ENCODE measurements at regions not wholly inside any gene's neighbourhood (a gene's known extent, or its start where the extent isn't known, plus 50 kb on each side); places are given as distances from the start of the nearest gene placed in this dataset.
"Not testable (repeated sequence)": the region's sequence is repeated elsewhere in the genome, so short reads cannot be mapped to it uniquely, and the experiment has no call there.

DNA sequence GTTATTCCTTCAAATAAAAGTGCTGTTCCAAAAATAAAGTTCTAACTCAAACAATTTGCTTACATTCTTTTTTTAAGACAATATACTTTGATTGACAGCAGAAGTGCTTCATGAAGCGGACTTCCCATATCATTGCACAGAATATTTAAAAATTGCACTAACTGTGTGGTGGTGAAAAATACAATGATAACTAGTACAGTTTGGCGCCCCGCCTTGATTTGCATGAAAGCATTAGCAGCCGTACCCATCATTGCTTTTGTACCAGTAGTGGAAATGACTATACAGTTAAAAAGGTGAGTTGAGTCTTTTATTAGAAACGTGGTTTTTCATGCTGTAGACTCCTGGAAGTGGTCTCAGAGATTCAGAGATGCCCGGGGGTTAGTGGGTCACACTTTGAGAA, 69.5 kb upstream of the MAP3K1 start:
- ATAC-seq (ENCODE audit: low read depth in 2 of 2) = peak; percentile 87 to 89
- Mint-ChIP-seq H3K4me1 (peaks cover 35 to 68% (median 60%) of the 10 kb centered on the region in 3 donors), H3K27ac (peak overlapping the region; percentile 86 to 99 (median 96)), H3K9me3 (peaks cover 0 to 4% (median 0%) of the 10 kb centered on the region in 7 donors), H3K27me3 (no peaks in the 10 kb centered on the region), H3K4me3 (peak overlapping the region in 7 of 8 donors; percentile 42 to 79 (median 72)), H3K36me3 (no peaks in the 10 kb centered on the region)
- peak; percentile 55 for DNase-seq

DNA sequence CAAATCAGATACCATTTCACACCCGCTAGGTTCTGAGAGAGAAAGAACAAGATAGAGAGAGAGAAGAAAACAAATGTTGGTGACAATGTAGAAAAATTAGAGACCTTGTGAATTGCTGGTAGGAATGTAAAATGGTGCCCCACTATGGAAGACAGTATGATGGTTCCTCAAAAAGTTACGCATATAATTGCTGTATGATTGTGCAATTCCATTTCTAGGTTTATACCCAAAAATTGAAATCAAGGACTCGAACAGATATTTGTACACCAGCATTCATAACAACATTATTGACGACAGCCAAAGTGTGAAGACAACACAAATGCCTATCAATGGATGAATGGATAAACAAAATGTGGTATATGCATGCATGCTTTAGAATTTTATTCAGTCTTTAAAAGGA, 74.5 kb upstream of the MAP3K1 start:
- Mint-ChIP-seq H3K4me1 (peaks cover 41 to 63% (median 61%) of the 10 kb centered on the region in 3 donors), H3K27ac (peak overlapping the region in 2 of 6 donors; percentile 51 to 68), H3K27me3 (no peaks in the 10 kb centered on the region), H3K36me3 (no peaks in the 10 kb centered on the region), H3K4me3 (no peak overlapping the region), H3K9me3 (peaks cover 0 to 5% (median 0%) of the 10 kb centered on the region in 7 donors)
- ATAC-seq (ENCODE audit: low read depth in 2 of 2) (no peak), DNase-seq (no peak)

DNA sequence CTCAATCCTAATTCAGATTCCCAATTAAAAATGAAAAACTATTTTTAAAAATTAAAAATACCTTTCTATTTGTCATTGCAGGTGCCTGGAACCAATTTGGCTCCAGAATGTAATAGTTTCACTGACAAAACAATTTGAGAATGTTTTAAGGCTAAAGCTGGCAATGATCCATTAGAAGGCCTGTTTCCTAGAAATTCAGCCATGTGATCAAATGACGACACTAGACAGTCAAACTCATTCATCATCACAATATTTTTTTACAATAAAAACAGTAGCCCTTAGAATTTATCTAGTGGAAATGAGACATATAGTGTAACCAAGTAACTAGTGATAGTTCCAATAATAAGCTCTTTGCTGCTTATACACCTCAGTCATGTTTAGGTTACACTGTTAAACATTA, 75.4 kb upstream of the MAP3K1 start:
- no peak for ATAC-seq (ENCODE audit: low read depth in 2 of 2)
- DNase-seq = no peak
- H3K27me3 Mint-ChIP-seq = no peaks in the 10 kb centered on the region
- H3K4me1 Mint-ChIP-seq = peaks cover 43 to 63% (median 62%) of the 10 kb centered on the region in 3 donors
- no peaks in the 10 kb centered on the region for H3K36me3 Mint-ChIP-seq
- H3K9me3 Mint-ChIP-seq = peaks cover 0 to 5% (median 0%) of the 10 kb centered on the region in 7 donors
- H3K4me3 Mint-ChIP-seq = no peak overlapping the region
- peak overlapping the region in 3 of 6 donors; percentile 7 to 89 (median 82) for H3K27ac Mint-ChIP-seq

DNA sequence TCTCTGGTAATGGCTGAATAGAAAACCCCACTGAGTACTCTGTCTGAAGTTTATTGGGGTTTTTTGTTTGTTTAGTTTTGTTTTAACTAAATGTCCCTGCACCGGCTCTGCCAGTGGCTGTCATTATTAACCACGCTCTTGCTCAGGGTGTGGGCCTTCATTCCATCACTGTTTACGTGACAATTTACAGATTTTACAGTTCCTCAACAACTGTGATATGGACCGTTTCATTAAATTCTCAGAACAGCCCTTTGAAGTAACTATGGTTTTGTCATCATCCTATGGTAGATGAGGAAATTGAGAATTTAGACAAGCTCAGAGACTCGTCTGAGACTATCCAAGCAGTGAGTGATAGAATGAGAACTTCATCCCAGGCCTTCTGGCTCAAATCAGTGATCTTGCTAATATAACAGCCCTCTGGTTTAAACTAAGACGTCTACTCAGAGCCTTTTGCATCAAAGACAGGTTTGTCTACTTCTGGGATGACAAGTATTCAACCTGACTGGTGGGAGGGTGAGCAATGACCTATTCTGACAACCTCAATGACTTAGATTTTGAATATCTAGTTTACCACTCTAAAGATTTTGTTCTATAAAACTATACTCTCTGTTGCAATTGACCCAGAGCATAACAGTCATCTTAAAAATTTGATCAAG, 77.3 kb upstream of the MAP3K1 start:
- DNase-seq = peak; percentile 49
- H3K4me3 Mint-ChIP-seq = peak overlapping the region in 6 of 8 donors; percentile 1 to 87 (median 40)
- peaks cover 51 to 66% (median 65%) of the 10 kb centered on the region in 3 donors for H3K4me1 Mint-ChIP-seq
- peak overlapping the region; percentile 89 to 100 (median 94) for H3K27ac Mint-ChIP-seq
- no peaks in the 10 kb centered on the region for H3K27me3 Mint-ChIP-seq
- peak; percentile 46 to 54 for ATAC-seq (ENCODE audit: low read depth in 2 of 2)
- peaks cover 0 to 5% (median 0%) of the 10 kb centered on the region in 7 donors for H3K9me3 Mint-ChIP-seq
- H3K36me3 Mint-ChIP-seq = no peaks in the 10 kb centered on the region

DNA sequence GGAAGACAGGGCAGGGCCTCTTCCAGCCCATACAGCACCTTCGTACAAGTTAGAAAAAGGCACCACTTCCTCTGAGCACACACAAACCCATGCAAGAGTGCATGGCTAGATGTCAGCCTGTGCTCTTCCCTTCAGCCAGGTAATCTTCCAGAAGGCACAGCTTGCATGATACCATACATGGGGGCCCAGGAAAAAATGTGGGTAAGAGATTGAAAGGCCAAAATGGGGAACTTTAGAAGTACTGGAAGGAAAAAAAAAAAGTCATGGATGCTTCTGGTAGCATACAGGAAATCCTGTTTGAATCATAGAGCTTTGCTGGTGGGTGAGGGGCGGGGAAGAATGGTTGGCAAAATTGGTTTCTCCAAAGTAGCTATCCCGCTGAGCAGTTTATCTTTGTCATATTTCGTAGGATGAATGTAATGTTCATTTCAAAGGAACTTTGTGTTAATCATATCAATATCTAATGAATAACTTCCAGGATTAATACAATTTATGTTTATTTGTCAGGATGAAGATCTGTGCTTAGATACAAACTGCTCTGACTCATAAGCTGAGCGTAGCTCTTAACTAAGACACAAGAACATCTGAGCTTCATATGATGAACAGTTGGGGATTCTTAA, 78.2 kb upstream of the MAP3K1 start:
- H3K36me3 Mint-ChIP-seq = no peaks in the 10 kb centered on the region
- H3K4me1 Mint-ChIP-seq = peaks cover 54 to 67% (median 67%) of the 10 kb centered on the region in 3 donors
- ATAC-seq (ENCODE audit: low read depth in 2 of 2) = no peak
- H3K27me3 Mint-ChIP-seq = no peaks in the 10 kb centered on the region
- peak; percentile 15 for DNase-seq
- H3K9me3 Mint-ChIP-seq = peaks cover 0 to 5% (median 0%) of the 10 kb centered on the region in 7 donors
- peak overlapping the region; percentile 31 to 88 (median 80) for H3K4me3 Mint-ChIP-seq
- peak overlapping the region; percentile 89 to 100 (median 94) for H3K27ac Mint-ChIP-seq

DNA sequence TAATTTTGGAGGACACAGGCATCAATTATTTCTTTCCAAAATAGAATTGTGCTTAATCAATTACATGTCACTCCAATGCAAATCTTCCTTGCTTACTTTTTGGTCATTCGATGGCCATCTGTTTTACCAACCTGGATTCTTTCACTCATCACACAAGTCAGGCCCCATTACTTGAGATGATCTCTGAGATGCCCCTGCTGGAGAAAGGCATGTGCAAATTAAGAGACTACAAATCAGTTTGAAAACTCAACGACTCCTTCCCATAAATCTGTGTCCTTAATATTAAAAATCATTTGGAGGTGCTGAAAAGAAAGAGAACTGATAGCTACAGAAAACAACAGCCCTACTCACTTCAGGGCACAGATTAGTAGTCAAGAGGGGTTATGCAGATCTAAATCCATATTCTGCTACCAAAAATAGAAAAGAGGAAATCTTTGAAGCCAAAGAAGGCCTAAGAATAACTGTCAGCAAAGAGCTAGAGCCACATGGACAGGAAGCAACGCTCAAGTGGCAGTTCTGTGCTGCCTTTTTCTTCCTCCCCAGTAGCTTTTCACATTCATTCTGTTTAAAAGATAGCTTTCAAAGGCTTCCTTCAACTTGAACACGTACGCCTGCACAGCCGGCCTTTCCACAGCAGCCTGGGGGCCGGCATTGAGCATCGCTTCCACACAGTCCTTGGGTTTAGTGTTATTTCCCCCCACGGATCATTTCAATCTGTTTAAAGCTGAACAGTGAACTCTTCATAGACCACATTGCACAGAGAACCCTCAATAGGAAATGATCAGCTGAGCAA, 79.3 kb upstream of the MAP3K1 start:
- Mint-ChIP-seq H3K27me3 (no peaks in the 10 kb centered on the region), H3K36me3 (no peaks in the 10 kb centered on the region), H3K4me1 (peaks cover 59 to 72% (median 68%) of the 10 kb centered on the region in 3 donors), H3K9me3 (peaks cover 0 to 5% (median 0%) of the 10 kb centered on the region in 7 donors), H3K4me3 (peak overlapping the region; percentile 31 to 88 (median 80)), H3K27ac (peak overlapping the region; percentile 89 to 100 (median 94))
- ATAC-seq (ENCODE audit: low read depth in 2 of 2) = peak; percentile 69 to 75
- DNase-seq = peak; percentile 63

DNA sequence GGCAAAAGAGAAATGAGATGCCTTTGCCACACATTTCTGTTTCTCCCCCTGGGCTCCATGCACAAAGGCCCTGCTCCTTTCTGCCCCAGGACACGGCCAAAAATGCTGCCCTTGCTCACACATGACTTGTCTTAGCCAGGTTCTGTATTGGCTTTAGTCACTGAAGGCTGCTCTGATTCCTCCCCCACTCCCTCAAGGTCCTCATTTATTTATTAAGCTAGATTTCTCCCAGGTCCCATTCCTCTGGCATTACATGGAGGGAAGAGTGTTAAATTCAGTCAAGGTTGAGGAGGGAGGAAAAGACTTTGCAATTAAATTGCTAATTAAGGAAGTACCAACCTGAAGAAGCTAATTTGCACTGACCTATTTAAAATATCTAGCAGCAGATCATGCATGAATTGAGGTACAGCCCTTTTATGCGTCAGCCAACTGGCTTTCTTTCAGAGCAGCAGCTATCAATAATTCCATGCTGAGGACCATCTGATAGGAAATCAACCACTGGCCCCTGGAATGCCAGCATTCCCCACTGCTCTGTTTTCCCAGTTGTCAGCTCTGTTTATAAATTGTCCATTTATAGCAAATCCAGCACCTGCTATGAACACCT, 81.2 kb upstream of the MAP3K1 start:
- Mint-ChIP-seq H3K9me3 (peaks cover 0 to 9% (median 0%) of the 10 kb centered on the region in 7 donors), H3K4me3 (peak overlapping the region; percentile 15 to 90 (median 74)), H3K27me3 (no peaks in the 10 kb centered on the region), H3K36me3 (no peaks in the 10 kb centered on the region), H3K4me1 (peaks cover 68 to 90% (median 74%) of the 10 kb centered on the region in 3 donors), H3K27ac (peak overlapping the region; percentile 90 to 94 (median 92))
- ATAC-seq (ENCODE audit: low read depth in 2 of 2) (no peak), DNase-seq (peak; percentile 25)

DNA sequence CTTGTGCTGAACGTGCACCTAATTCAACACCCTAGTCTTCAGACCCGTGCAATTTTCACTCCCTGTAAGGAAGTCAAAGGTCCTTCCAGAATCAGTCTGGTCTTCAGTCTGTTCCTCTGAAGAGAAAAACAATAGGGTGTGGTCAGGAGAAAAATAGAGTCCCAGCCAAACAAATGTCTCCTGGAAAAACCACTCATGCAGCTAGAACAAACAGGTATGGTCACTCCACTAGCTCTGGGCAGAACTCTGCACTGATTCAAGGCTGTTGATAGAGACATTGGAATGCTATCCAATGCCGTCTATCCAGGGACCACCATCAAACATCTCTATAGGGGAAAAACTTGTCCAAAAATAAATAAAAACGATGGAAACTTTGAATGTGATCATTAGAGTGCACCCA, 81.8 kb upstream of the MAP3K1 start:
- Mint-ChIP-seq H3K4me3 (peak overlapping the region in 6 of 8 donors; percentile 55 to 90 (median 74)), H3K36me3 (no peaks in the 10 kb centered on the region), H3K27me3 (no peaks in the 10 kb centered on the region), H3K4me1 (peaks cover 72 to 94% (median 76%) of the 10 kb centered on the region in 3 donors), H3K9me3 (peaks cover 0 to 9% (median 0%) of the 10 kb centered on the region in 7 donors), H3K27ac (peak overlapping the region; percentile 86 to 94 (median 92))
- ATAC-seq (ENCODE audit: low read depth in 2 of 2) = no peak
- DNase-seq = no peak

DNA sequence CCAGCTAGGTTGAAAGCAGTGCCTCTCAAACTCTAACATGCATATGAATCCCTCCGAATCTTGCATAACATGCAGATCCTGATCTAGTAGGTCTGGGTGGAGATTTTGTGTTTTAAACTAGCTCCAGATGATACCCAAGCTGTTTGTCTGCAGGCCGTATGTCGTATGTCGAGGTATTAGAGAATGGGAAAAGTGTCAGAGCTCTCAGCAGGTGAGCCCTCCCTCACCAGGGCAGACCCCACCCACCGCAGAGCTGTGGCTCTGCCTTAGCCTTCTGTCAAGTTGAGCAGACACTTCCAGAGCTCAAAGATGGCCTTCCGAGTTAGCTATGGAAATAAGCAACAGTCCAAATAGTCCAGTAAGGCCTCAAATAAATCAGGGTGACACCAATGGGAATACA, 83.2 kb upstream of the MAP3K1 start:
- Mint-ChIP-seq H3K4me1 (peaks cover 60 to 84% (median 64%) of the 10 kb centered on the region in 3 donors), H3K9me3 (peaks cover 0 to 9% (median 0%) of the 10 kb centered on the region in 7 donors), H3K36me3 (no peaks in the 10 kb centered on the region), H3K27me3 (no peaks in the 10 kb centered on the region), H3K4me3 (peak overlapping the region in 3 of 8 donors; percentile 9 to 64 (median 9)), H3K27ac (peak overlapping the region; percentile 76 to 93 (median 87))
- DNase-seq (no peak), ATAC-seq (ENCODE audit: low read depth in 2 of 2) (no peak)

DNA sequence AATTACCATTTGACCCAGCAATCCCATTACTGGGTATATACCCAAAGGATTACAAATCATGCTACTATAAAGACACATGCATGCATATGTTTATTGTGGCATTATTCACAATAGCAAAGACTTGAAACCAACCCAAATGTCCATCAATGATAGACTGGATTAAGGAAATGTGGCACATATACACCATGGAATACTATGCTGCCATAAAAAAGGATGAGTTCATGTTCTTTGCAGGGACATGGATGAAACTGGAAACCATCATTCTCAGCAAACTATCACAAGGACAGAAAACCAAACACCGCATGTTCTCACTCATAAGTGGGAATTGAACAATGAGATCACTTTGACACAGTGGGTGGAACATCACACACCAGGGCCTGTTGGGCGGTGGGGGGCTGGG, 83.9 kb upstream of the MAP3K1 start:
- H3K4me1 Mint-ChIP-seq = peaks cover 54 to 77% (median 59%) of the 10 kb centered on the region in 3 donors
- not testable (repeated sequence) for H3K36me3 Mint-ChIP-seq; H3K4me3 Mint-ChIP-seq; DNase-seq; H3K27me3 Mint-ChIP-seq; H3K9me3 Mint-ChIP-seq; ATAC-seq (ENCODE audit: low read depth in 2 of 2)
- peak overlapping the region in 2 of 6 donors; percentile 83 to 100 for H3K27ac Mint-ChIP-seq

DNA sequence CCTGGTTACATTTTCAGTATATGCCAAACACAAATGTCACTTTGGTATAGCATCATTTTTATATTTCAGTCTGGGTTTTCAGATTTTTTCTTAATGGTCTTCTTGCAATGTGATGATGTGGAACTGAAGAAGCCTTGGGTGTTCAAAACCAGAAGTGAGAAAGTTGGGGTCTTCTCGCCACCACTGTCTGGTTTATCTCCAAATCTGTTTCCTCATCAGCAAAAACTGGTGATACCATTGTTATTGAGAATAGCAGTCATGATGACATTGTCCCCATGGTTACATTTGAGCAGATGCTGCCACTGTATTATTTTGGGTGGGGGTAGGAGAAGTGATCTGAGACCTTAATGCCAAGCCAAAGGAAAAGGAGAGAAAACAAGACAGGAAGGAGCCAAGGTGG, 85.9 kb upstream of the MAP3K1 start:
- H3K27ac Mint-ChIP-seq = peak overlapping the region; percentile 97 to 100 (median 98)
- peaks cover 0 to 3% of the 10 kb centered on the region in 2 donors for H3K36me3 Mint-ChIP-seq
- DNase-seq (peak; percentile 82), ATAC-seq (ENCODE audit: low read depth in 2 of 2) (peak; percentile 90 to 91)
- H3K27me3 Mint-ChIP-seq = no peaks in the 10 kb centered on the region
- peaks cover 0 to 4% (median 0%) of the 10 kb centered on the region in 7 donors for H3K9me3 Mint-ChIP-seq
- peak overlapping the region; percentile 19 to 82 (median 56) for H3K4me3 Mint-ChIP-seq
- peaks cover 42 to 58% (median 49%) of the 10 kb centered on the region in 3 donors for H3K4me1 Mint-ChIP-seq

- H3K4me1 Mint-ChIP-seq = peaks cover 12 to 25% (median 19%) of the 10 kb centered on the region in 3 donors
- H3K36me3 Mint-ChIP-seq = peaks cover 0 to 5% of the 10 kb centered on the region in 2 donors
- peak overlapping the region in 3 of 6 donors; percentile 52 to 69 (median 54) for H3K27ac Mint-ChIP-seq
- no peak for ATAC-seq (ENCODE audit: low read depth in 2 of 2)
- DNase-seq = no peak
- H3K27me3 Mint-ChIP-seq = no peaks in the 10 kb centered on the region
- H3K4me3 Mint-ChIP-seq = no peak overlapping the region
- H3K9me3 Mint-ChIP-seq = peaks cover 0 to 4% (median 0%) of the 10 kb centered on the region in 7 donors
These were observed 89.5 kb upstream of the MAP3K1 start for GRCh38 chr5:56725711-56726411.
